H9 (cell line): ENCODE measurements at regions not wholly inside any gene's neighbourhood (a gene's known extent, or its start where the extent isn't known, plus 50 kb on each side); places are given as distances from the start of the nearest gene placed in this dataset.

Experiments
- DNase-seq: peaks from one replicate; pipeline ENCODE4 v3.0.0-alpha.2; 2017
- H2AFZ ChIP-seq: one replicate; pipeline ENCODE4 v1.6.1; 2013; ENCODE audit warnings: mild to moderate bottlenecking, low read length, control low read depth, moderate library complexity
- H2AK5ac ChIP-seq: 2 replicates; pipeline ENCODE4 v1.6.1; 2013; ENCODE audit warnings: low read length, control low read depth, mixed read lengths; ENCODE audit not compliant: insufficient read length
- H2BK120ac ChIP-seq: one replicate; pipeline ENCODE4 v1.6.1; 2013; ENCODE audit warnings: low read depth, mild to moderate bottlenecking, low read length, control low read depth, inconsistent platforms; ENCODE audit not compliant: poor library complexity, severe bottlenecking
- H2BK12ac ChIP-seq: 2 replicates; pipeline ENCODE4 v1.6.1; 2013; ENCODE audit warnings: low read length, control low read depth, mixed read lengths, low read depth; ENCODE audit not compliant: insufficient read length
- H2BK15ac ChIP-seq: 2 replicates; pipeline ENCODE4 v1.6.1; 2013; ENCODE audit warnings: low read depth, low read length, control low read depth
- H2BK20ac ChIP-seq: one replicate; pipeline ENCODE4 v1.6.1; 2013; ENCODE audit warnings: low read depth, mild to moderate bottlenecking, low read length, control low read depth, inconsistent platforms; ENCODE audit not compliant: poor library complexity, severe bottlenecking
- H2BK5ac ChIP-seq: 2 replicates; pipeline ENCODE4 v1.6.1; 2013; ENCODE audit warnings: low read length, control low read depth, mixed read lengths; ENCODE audit not compliant: insufficient read length
- H3K14ac ChIP-seq: 2 replicates; pipeline ENCODE4 v1.6.1; 2013; ENCODE audit warnings: low read length, control low read depth; ENCODE audit not compliant: insufficient read depth
- H3K18ac ChIP-seq: 2 replicates; pipeline ENCODE4 v1.6.1; 2013; ENCODE audit warnings: low read depth, mild to moderate bottlenecking, mixed read lengths, low read length, control low read depth; ENCODE audit not compliant: insufficient read length
- H3K23ac ChIP-seq: 2 replicates; pipeline ENCODE4 v1.6.1; 2013; ENCODE audit warnings: low read length, control low read depth, mixed read lengths, low read depth; ENCODE audit not compliant: insufficient read length
- H3K23me2 ChIP-seq: 2 replicates; pipeline ENCODE4 v1.6.1; 2013; ENCODE audit warnings: low read depth, mild to moderate bottlenecking, mixed read lengths, low read length, control low read depth; ENCODE audit not compliant: insufficient read length, poor library complexity, severe bottlenecking
- H3K27ac ChIP-seq: 2 replicates; pipeline ENCODE4 v1.5.1; 2013; ENCODE audit warnings: low read length, control low read depth, mixed read lengths, low read depth; ENCODE audit not compliant: insufficient read length
- H3K27me3 ChIP-seq: 2 replicates; pipeline ENCODE4 v1.6.1; 2013; ENCODE audit warnings: low read length, control low read depth, inconsistent platforms; ENCODE audit not compliant: insufficient read depth
- H3K4ac ChIP-seq: 2 replicates; pipeline ENCODE4 v1.6.1; 2013; ENCODE audit warnings: low read depth, mild to moderate bottlenecking, control low read depth, inconsistent platforms, low read length, moderate library complexity
- H3K4me1 ChIP-seq: 2 replicates; pipeline ENCODE4 v1.6.1; 2013; ENCODE audit warnings: low read length, control low read depth, inconsistent platforms; ENCODE audit not compliant: insufficient read depth
- H3K4me2 ChIP-seq: 2 replicates; pipeline ENCODE4 v1.6.1; 2013; ENCODE audit warnings: low read length, control low read depth, mixed read lengths; ENCODE audit not compliant: insufficient read length, insufficient read depth
- H3K56ac ChIP-seq: 2 replicates; pipeline ENCODE4 v1.6.1; 2013; ENCODE audit warnings: low read depth, mild to moderate bottlenecking, mixed read lengths, low read length, control low read depth; ENCODE audit not compliant: insufficient read length
- H3K79me1 ChIP-seq: 2 replicates; pipeline ENCODE4 v1.6.1; 2013; ENCODE audit warnings: low read depth, mild to moderate bottlenecking, moderate library complexity, low read length, control low read depth, inconsistent platforms; ENCODE audit not compliant: insufficient read depth, poor library complexity, severe bottlenecking
- H3K79me2 ChIP-seq: 2 replicates; pipeline ENCODE4 v1.6.1; 2013; ENCODE audit warnings: low read length, control low read depth, inconsistent platforms; ENCODE audit not compliant: insufficient read depth
- H3K9ac ChIP-seq: 2 replicates; pipeline ENCODE4 v1.6.1; 2013; ENCODE audit warnings: low read length, control low read depth, mixed read lengths; ENCODE audit not compliant: insufficient read length; ENCODE audit errors: extremely low read depth
- H3K9me3 ChIP-seq: one replicate; pipeline ENCODE4 v1.6.1; 2013; ENCODE audit warnings: low read depth, low read length, inconsistent platforms; ENCODE audit not compliant: control insufficient read depth
- H3T11ph ChIP-seq: one replicate; pipeline ENCODE4 v1.6.1; 2013; ENCODE audit warnings: mild to moderate bottlenecking, low read length, control low read depth, inconsistent platforms
- H4K20me1 ChIP-seq: one replicate; pipeline ENCODE4 v1.6.1; 2013; ENCODE audit not compliant: control insufficient read depth, insufficient read length, insufficient read depth
- H4K5ac ChIP-seq: 2 replicates; pipeline ENCODE4 v1.6.1; 2013; ENCODE audit warnings: low read depth, mild to moderate bottlenecking, mixed read lengths, low read length, control low read depth; ENCODE audit not compliant: insufficient read length
- H4K8ac ChIP-seq: replicated peaks from 2 replicates; pipeline ENCODE4 v1.6.1; 2013; ENCODE audit warnings: low read length, control low read depth, mixed read lengths, low read depth; ENCODE audit not compliant: insufficient read length
- H4K91ac ChIP-seq: 2 replicates; pipeline ENCODE4 v1.6.1; 2013; ENCODE audit warnings: low read depth, mild to moderate bottlenecking, moderate library complexity, mixed read lengths, low read length, control low read depth; ENCODE audit not compliant: insufficient read length
- H3K27ac Mint-ChIP-seq, 3 experiments: 2 replicates in 2 of 3; 3 replicates in 1 of 3; pipeline ENCODE4 v1.8.0; 2020 to 2021; ENCODE audit warnings: mixed read lengths in 3 of 3, mild to moderate bottlenecking in 1 of 3, moderate library complexity in 1 of 3
- H3K27me3 Mint-ChIP-seq: 2 replicates; pipeline ENCODE4 v1.8.0; 2021; ENCODE audit warnings: low read depth, mild to moderate bottlenecking, moderate library complexity, mixed read lengths
- H3K36me3 Mint-ChIP-seq, 3 experiments: 2 replicates in 2 of 3; 3 replicates in 1 of 3; pipeline ENCODE4 v1.8.0; 2020 to 2021; ENCODE audit warnings: low read depth in 3 of 3, mixed read lengths in 3 of 3; ENCODE audit not compliant: insufficient read depth in 1 of 3
- H3K4me1 Mint-ChIP-seq, 2 experiments: 2 replicates each; pipeline ENCODE4 v1.8.0; 2020; ENCODE audit warnings: mixed read lengths in 2 of 2
- H3K4me3 Mint-ChIP-seq, 2 experiments: 2 replicates in 1 of 2; 3 replicates in 1 of 2; pipeline ENCODE4 v1.8.0; 2020 to 2021; ENCODE audit warnings: mild to moderate bottlenecking in 2 of 2, mixed read lengths in 2 of 2, moderate library complexity in 1 of 2
- H3K9me3 Mint-ChIP-seq, 2 experiments: 2 replicates in 1 of 2; 3 replicates in 1 of 2; pipeline ENCODE4 v1.8.0; 2020; ENCODE audit warnings: mild to moderate bottlenecking in 2 of 2, mixed read lengths in 2 of 2, moderate library complexity in 1 of 2
- CTCF ChIP-seq: fragments of 200-600 bp; sonication (generic); conservative IDR thresholded peaks from 3 replicates; pipeline ENCODE4 v1.8.0; 2021; ENCODE audit warnings: antibody characterized with exemption, mild to moderate bottlenecking
- WGBS: extraction: QIAGEN DNeasy Blood & Tissue Kit; methylation state at CpG from one replicate; pipeline ENCODE4 v1.1.7; 2013; ENCODE audit warnings: missing lambda C conversion rate, low lambda C conversion rate, mixed read lengths; ENCODE audit not compliant: insufficient read length; ENCODE audit errors: extremely low coverage; 5-methylcytosine and 5-hydroxymethylcytosine counted together

GRCh38 chr2:228828397-228828796, 442.7 kb downstream of the PID1 start:
- no peak for TF ChIP-seq CTCF
- H3K9me3 Mint-ChIP-seq: peaks cover 0 to 2% of the 10 kb centered on the region in 2 experiments; a peak in 2 of 5 replicates
- Histone ChIP-seq H3K27ac (no peak overlapping the region), H3K9me3 (no peaks in the 10 kb centered on the region), H2BK20ac (no peak overlapping the region), H3K56ac (no peak overlapping the region), H2AK5ac (no peak overlapping the region), H3T11ph (no peak overlapping the region), H2BK120ac (no peak overlapping the region), H2BK12ac (no peak overlapping the region), H2BK5ac (no peak overlapping the region), H3K23ac (no peak overlapping the region), H3K79me2 (no peaks in the 10 kb centered on the region), H3K4ac (no peak overlapping the region), H4K20me1 (no peaks in the 10 kb centered on the region), H4K91ac (no peak overlapping the region), H3K4me1 (no peaks in the 10 kb centered on the region), H3K9ac (no peak overlapping the region), H3K79me1 (no peaks in the 10 kb centered on the region), H3K27me3 (no peaks in the 10 kb centered on the region), H4K8ac (no peak overlapping the region), H2BK15ac (no peak overlapping the region), H3K18ac (no peak overlapping the region), H3K4me2 (no peak overlapping the region), H3K23me2 (no peaks in the 10 kb centered on the region), H4K5ac (no peak overlapping the region), H3K14ac (no peak overlapping the region), H2AFZ (no peak overlapping the region)
- no peaks in the 10 kb centered on the region for H3K36me3 Mint-ChIP-seq
- no peaks in the 10 kb centered on the region for H3K4me1 Mint-ChIP-seq
- DNase-seq: no peak
- H3K27me3 Mint-ChIP-seq: no peaks in the 10 kb centered on the region
- H3K4me3 Mint-ChIP-seq: no peak overlapping the region
- no peak overlapping the region for H3K27ac Mint-ChIP-seq
- WGBS: no CpG with 5 or more reads among the region's 2 CpGs
